GM12873 (cell line): ENCODE measurements at regions not wholly inside any gene's neighbourhood (a gene's known extent, or its start where the extent isn't known, plus 50 kb on each side); places are given as distances from the start of the nearest gene placed in this dataset.

Experiments used
- TF ChIP-seq, protein P1 (sequence below): IDR thresholded peaks from 2 replicates; pipeline ENCODE4 v1.5.1; 2012; ENCODE audit warnings: low read depth, mild to moderate bottlenecking, moderate library complexity, low read length, control low read depth; ENCODE audit not compliant: insufficient read depth; ENCODE audit errors: missing control alignments

DNA sequence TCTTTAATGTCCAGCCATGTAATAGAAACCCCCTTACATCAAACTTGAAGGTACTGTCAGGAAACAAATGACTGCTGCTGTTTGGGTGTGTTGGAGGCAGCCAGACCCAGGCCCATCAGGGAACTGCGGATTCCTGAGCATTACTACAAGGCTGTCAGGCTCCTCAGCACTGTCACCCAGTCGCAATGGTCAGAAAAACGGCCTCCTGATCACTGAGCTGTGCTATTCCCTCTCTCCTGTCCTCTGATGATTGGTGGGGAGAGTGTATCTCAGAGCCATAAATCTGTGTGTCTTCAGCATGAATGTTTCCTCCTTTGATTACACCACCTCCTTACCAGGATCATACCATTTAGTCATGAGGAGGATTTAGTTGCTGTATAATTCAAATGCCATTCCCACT, 135.2 kb upstream of the GADL1 start:
- TF ChIP-seq, protein P1, sequence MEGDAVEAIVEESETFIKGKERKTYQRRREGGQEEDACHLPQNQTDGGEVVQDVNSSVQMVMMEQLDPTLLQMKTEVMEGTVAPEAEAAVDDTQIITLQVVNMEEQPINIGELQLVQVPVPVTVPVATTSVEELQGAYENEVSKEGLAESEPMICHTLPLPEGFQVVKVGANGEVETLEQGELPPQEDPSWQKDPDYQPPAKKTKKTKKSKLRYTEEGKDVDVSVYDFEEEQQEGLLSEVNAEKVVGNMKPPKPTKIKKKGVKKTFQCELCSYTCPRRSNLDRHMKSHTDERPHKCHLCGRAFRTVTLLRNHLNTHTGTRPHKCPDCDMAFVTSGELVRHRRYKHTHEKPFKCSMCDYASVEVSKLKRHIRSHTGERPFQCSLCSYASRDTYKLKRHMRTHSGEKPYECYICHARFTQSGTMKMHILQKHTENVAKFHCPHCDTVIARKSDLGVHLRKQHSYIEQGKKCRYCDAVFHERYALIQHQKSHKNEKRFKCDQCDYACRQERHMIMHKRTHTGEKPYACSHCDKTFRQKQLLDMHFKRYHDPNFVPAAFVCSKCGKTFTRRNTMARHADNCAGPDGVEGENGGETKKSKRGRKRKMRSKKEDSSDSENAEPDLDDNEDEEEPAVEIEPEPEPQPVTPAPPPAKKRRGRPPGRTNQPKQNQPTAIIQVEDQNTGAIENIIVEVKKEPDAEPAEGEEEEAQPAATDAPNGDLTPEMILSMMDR, result no peak

DNA sequence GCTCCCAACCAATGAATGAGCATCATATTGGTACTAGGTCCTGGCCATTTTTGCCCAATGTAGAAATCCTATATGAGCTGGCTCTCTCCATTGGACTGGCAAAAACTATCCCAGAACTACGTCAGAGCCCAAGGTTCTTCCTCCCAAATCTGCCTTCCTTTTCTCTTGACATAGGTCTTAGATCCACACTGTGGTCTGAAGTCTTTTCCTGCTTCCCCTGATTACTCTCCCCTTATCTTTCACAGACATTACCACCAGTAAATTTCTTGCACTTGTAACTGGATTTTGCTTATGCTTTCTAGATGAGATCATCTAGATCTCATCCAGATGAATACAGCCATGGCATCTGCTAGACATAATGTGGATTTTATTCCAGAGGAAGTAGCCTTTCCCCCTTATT, 141.2 kb upstream of the GADL1 start:
- TF ChIP-seq, protein P1, result no peak

DNA sequence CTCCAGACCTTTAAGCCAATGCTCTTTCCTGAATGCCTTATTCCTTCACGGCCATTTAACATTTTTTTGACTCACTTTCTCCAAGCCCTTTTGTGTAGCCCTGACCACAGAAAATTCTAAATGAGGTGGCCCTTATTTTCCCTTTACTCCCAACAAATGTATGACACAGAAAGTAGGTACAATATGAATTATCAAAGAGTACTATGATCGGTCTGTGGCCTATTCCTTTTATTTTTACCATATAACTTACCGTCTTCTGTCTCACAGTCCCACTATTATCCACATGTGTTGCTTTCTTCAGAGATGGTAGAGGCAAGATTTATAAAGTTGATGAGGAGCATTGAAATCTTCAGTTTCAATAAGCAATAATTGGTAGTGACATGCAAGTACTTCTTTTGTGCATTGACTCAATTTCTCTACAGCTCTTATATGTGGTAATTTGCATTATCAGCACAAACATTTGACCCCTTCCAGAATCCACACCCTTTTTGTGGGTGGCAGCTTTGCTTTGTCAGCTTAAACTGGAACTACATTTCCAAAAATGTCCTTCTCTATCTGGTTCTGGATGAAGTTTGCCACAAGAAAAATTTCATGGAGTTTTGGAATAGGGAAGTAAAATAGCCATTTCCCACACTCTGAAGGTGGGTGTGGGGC, 143.8 kb upstream of the GADL1 start:
- TF ChIP-seq, protein P1, result no peak

DNA sequence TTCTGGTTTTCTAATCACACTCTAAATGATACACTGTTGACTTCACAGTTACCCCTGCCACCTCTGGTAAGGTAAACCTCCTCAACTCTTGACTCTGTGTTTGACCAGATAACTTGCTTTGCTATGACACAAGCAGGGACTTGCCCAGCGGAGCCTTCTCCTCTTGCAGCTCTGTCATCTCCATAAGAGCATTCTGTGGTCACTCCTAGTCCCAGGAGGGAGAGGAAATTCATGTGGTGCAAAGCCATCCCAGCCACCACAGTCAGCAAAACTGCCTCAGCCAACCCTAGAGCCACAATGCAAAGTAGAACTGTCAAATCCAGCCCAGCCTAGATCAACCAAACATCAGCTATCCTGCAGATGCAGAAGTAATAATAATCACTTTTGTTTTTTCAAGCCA, 144.7 kb upstream of the GADL1 start:
- TF ChIP-seq, protein P1, result no peak

DNA sequence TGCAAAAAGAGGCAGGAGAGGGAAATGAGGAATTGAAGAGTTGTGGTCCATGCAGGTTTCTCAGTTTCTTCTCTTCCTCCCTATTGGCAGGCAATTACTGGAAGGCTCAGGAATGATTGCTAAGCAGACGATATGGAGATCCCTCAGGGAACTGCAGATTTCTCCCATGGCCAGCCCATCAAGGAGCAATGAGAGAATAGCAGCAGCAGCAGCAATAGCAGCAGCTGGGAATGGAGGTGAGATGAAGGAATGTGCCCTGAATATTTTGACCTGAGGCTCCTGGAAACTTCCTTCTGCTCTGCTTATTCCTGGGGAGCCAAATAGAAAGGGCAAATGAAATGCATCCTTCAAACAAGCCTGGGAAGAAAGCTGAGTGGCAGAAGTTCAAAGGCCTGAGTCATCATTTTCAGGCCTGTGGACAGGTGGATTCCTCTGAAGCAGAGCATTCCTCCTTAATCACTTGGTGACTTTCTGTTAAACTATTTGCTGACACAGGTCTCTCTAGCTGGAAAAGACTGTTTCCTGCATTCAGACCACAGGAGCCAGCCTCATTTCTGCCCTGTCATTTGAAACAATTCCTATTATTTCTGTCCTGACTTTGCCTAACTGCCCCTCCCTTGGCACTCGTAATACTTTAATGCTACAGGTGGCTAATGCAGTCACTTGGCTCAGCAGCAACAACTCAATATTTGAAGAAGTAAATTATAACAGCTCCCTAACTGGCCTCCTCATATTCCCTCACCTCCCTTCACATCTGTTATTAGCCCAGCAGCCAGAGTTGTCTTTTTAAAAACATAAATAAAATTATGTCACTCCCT, 146.9 kb upstream of the GADL1 start:
- TF ChIP-seq, protein P1, result no peak

DNA sequence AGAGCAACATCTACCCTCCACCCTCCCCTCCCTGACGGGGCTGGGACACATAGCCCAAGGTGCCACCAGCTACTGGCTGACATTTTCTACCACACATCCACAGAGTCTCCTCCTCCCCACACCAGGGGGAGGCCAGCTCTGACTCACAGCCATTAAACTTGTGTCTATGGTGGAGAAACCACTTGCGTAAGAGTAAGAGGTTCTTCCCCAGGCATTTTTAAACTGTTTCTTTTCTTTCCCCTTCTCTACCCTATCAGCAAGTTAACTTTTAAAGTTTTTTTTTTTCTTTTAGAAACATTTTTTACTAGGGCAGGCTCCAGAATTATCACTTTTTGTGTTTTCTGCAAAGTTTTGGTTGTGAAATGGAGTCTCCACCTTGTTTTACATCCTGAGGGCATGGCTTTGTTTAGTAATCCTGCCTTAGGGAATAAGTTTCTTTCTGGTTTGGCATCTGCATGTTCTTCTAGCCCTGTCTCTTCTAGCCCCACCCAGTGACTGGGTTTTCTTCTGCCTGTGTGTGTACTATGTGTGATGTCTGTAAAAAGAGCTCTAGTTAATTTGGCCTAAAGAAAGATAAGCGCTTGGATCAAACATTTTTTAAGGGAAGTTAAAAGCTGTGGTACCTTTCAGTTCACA, 148.8 kb upstream of the GADL1 start:
- TF ChIP-seq, protein P1, result no peak

DNA sequence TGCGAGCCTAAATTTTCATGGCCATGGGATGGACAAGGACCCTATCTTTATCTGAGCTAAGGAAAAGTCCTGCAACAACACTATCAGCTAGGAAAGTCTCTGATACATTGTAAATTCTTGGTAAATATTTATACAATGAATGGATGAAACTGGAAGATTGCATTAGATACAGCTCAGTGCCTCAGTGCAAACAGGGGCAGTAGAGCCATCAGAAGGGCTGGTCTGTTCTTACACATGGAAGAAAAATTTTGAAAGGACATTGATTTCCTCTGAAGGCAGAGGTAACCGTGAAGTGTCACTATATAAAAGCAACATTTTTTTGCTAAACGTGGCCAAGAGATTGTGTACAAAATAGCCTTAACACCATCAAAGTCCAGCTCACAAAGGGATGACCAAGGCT, 153.2 kb upstream of the GADL1 start:
- TF ChIP-seq, protein P1, result no peak
